HEK293T (cell line): ENCODE measurements at regions not wholly inside any gene's neighbourhood (a gene's known extent, or its start where the extent isn't known, plus 50 kb on each side); places are given as distances from the start of the nearest gene placed in this dataset.

Experiments
- CTBP1 ChIP-seq: fragments of 450-650 bp; IDR thresholded peaks from 2 replicates; pipeline ENCODE4 v1.6.1; 2016; ENCODE audit warnings: borderline replicate concordance
- ELF4 ChIP-seq: fragments of 450-650 bp; IDR thresholded peaks from 2 replicates; pipeline ENCODE4 v1.6.1; 2017; ENCODE audit warnings: antibody characterized with exemption
- FOXK2 ChIP-seq: fragments of 450-650 bp; IDR thresholded peaks from 2 replicates; pipeline ENCODE4 v1.6.1; 2016; ENCODE audit warnings: mild to moderate bottlenecking
- HDGF ChIP-seq: fragments of 450-650 bp; IDR thresholded peaks from 2 replicates; pipeline ENCODE4 v1.6.1; 2017; ENCODE audit warnings: antibody characterized with exemption, borderline replicate concordance
- SP1 ChIP-seq: fragments of 450-650 bp; IDR thresholded peaks from 2 replicates; pipeline ENCODE4 v1.6.1; 2017

- TF ChIP-seq ELF4 (no peak), CTBP1 (no peak), FOXK2 (no peak), HDGF (no peak), SP1 (no peak)
Measured at GRCh38 chr4:45638641-45639040, 485.2 kb downstream of the GABRG1 start.
